HG03520 (cell line): ENCODE measurements at regions not wholly inside any gene's neighbourhood (a gene's known extent, or its start where the extent isn't known, plus 50 kb on each side); places are given as distances from the start of the nearest gene placed in this dataset.

Experiments
- ATAC-seq: cut with Tn5 transposase; IDR thresholded peaks from one replicate; pipeline ENCODE4 v1.9.1; 2021; ENCODE audit warnings: mild to moderate bottlenecking, moderate library complexity; ENCODE audit not compliant: unreplicated experiment

- ATAC-seq, result no peak
These were observed 939.8 kb downstream of the GLUD2 start for GRCh38 chrX:121987163-121987562.

- ATAC-seq, result no peak
These were observed 940.4 kb downstream of the GLUD2 start for GRCh38 chrX:121987835-121988234.

- no peak for ATAC-seq
These were observed 956.7 kb downstream of the GLUD2 start for GRCh38 chrX:122004127-122004526.

GRCh38 chrX:122026665-122027064 lies 979.3 kb downstream of the GLUD2 start:
- ATAC-seq, result no peak

GRCh38 chrX:122046226-122046625 lies 998.8 kb downstream of the GLUD2 start:
- no peak for ATAC-seq

GRCh38 chrX:122046815-122047214 lies 999.4 kb downstream of the GLUD2 start:
- ATAC-seq, result no peak

- ATAC-seq, result no peak
These were observed 999.9 kb downstream of the GLUD2 start for GRCh38 chrX:122047261-122047660.

GRCh38 chrX:122055460-122055859 lies 1008.0 kb downstream of the GLUD2 start:
- no peak for ATAC-seq

GRCh38 chrX:122055979-122056715 lies 1008.7 kb downstream of the GLUD2 start:
- no peak for ATAC-seq

- no peak for ATAC-seq
These were observed 1028.8 kb downstream of the GLUD2 start for GRCh38 chrX:122076241-122076640.

GRCh38 chrX:122078079-122078478 lies 1030.7 kb downstream of the GLUD2 start:
- no peak for ATAC-seq

- no peak for ATAC-seq
These were observed 1039.9 kb downstream of the GLUD2 start for GRCh38 chrX:122087341-122087740.

GRCh38 chrX:122091571-122091970 lies 1044.2 kb downstream of the GLUD2 start:
- no peak for ATAC-seq

- ATAC-seq, result no peak
These were observed 1045.0 kb downstream of the GLUD2 start for GRCh38 chrX:122092360-122092759.

- ATAC-seq, result no peak
These were observed 1045.6 kb downstream of the GLUD2 start for GRCh38 chrX:122092978-122093377.

- ATAC-seq, result no peak
These were observed 1047.2 kb downstream of the GLUD2 start for GRCh38 chrX:122094611-122095010.

GRCh38 chrX:122113376-122113775 lies 1066.0 kb downstream of the GLUD2 start:
- ATAC-seq, result no peak

- ATAC-seq, result no peak
These were observed 1066.5 kb downstream of the GLUD2 start for GRCh38 chrX:122113896-122114295.

- no peak for ATAC-seq
These were observed 1068.2 kb downstream of the GLUD2 start for GRCh38 chrX:122115604-122116003.

- no peak for ATAC-seq
These were observed 1064.7 kb upstream of the GRIA3 start for GRCh38 chrX:122119361-122119760.

- ATAC-seq, result no peak
These were observed 1061.8 kb upstream of the GRIA3 start for GRCh38 chrX:122122274-122122673.

- ATAC-seq, result no peak
These were observed 1050.6 kb upstream of the GRIA3 start for GRCh38 chrX:122133478-122133877.

GRCh38 chrX:122134291-122134690 lies 1049.8 kb upstream of the GRIA3 start:
- ATAC-seq, result no peak
